ENCODE measurements at regions not wholly inside any gene's neighbourhood (a gene's known extent, or its start where the extent isn't known, plus 50 kb on each side); places are given as distances from the start of the nearest gene placed in this dataset.
A peak's percentile ranks its signal among the peaks of the same experiment; 100 is the strongest.
"Not testable (repeated sequence)": the region's sequence is repeated elsewhere in the genome, so short reads cannot be mapped to it uniquely, and the experiment has no call there.

- TF ChIP-seq SUZ12 (IDR thresholded peaks at IDR 0.05; ENCODE audit: extremely low read depth, insufficient read depth, insufficient read length) (no peak), ZNF274 (IDR thresholded peaks at IDR 0.05; ENCODE audit: low read depth, low read length) (no peak), YY1 (IDR thresholded peaks at IDR 0.05; ENCODE audit: insufficient read depth, insufficient read length) (no peak)
- Histone ChIP-seq H3K36me3 (ENCODE audit: insufficient read depth, insufficient read length, low read length) (no peaks in the 10 kb centered on the region), H3K4me1 (ENCODE audit: insufficient read depth, insufficient read length) (peaks cover 5% of the 10 kb centered on the region), H3K9me3 (ENCODE audit: insufficient read depth, low read length) (no peaks in the 10 kb centered on the region), H3K4me3 (ENCODE audit: insufficient read length, low read depth) (no peak overlapping the region), H3K9ac (ENCODE audit: insufficient read length, low read depth) (no peak overlapping the region), H3K27me3 (ENCODE audit: insufficient read depth, insufficient read length) (no peaks in the 10 kb centered on the region)
- no peak for DNase-seq (ENCODE audit: low read depth, low spot score)
Measured at GRCh38 chr6:150752409-150752808, 113.1 kb upstream of the MTHFD1L start.

DNA sequence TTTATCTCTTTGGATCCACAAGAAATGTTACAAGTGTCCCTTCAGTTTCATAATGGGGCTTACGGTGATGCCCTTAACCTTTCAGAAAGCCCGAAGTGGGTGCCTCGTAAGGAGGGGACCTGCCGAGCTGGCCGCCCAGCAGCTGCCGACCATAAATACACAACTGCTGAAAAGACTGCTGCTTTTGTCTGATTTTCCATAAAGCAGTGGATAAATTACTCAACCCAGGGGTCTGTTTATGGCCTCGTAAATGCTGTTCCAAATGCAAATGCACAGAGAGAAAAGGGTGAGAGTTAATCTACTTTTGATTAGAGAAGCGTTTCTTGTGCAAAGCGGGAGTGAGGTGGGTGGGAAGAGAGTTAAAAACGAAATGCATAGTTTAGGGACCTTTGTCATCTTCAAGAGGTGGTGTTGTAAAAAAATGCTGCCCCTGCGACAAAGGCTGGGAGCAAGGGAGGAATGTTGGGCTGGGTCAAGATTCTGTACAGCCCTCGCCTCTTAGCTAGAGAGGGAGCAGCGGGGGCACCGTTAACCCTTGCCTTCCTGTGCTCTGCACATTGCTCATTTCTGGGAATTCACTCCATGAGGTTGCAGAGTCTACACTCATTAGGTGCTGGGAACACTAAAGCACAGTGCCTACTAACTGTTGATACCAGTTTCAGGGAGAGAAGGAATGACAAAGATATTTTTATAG, 112.0 kb upstream of the MTHFD1L start:
- Histone ChIP-seq H3K9me3 (ENCODE audit: insufficient read depth, low read length) (no peaks in the 10 kb centered on the region), H3K4me1 (ENCODE audit: insufficient read depth, insufficient read length) (peaks cover 5% of the 10 kb centered on the region), H3K27me3 (ENCODE audit: insufficient read depth, insufficient read length) (no peaks in the 10 kb centered on the region), H3K36me3 (ENCODE audit: insufficient read depth, insufficient read length, low read length) (no peaks in the 10 kb centered on the region), H3K4me3 (ENCODE audit: insufficient read length, low read depth) (no peak overlapping the region), H3K9ac (ENCODE audit: insufficient read length, low read depth) (peak overlapping the region; percentile 36)
- peak; percentile 66 for DNase-seq (ENCODE audit: low read depth, low spot score)
- TF ChIP-seq ZNF274 (IDR thresholded peaks at IDR 0.05; ENCODE audit: low read depth, low read length) (no peak), SUZ12 (IDR thresholded peaks at IDR 0.05; ENCODE audit: extremely low read depth, insufficient read depth, insufficient read length) (no peak), YY1 (IDR thresholded peaks at IDR 0.05; ENCODE audit: insufficient read depth, insufficient read length) (no peak)

- Histone ChIP-seq H3K27me3 (ENCODE audit: insufficient read depth, insufficient read length) (no peaks in the 10 kb centered on the region), H3K9ac (ENCODE audit: insufficient read length, low read depth) (no peak overlapping the region), H3K9me3 (ENCODE audit: insufficient read depth, low read length) (no peaks in the 10 kb centered on the region), H3K36me3 (ENCODE audit: insufficient read depth, insufficient read length, low read length) (no peaks in the 10 kb centered on the region), H3K4me1 (ENCODE audit: insufficient read depth, insufficient read length) (peaks cover 5% of the 10 kb centered on the region), H3K4me3 (ENCODE audit: insufficient read length, low read depth) (no peak overlapping the region)
- DNase-seq (ENCODE audit: low read depth, low spot score), result no peak
- TF ChIP-seq ZNF274 (IDR thresholded peaks at IDR 0.05; ENCODE audit: low read depth, low read length), result no peak
- TF ChIP-seq YY1 (IDR thresholded peaks at IDR 0.05; ENCODE audit: insufficient read depth, insufficient read length), result no peak
- TF ChIP-seq SUZ12 (IDR thresholded peaks at IDR 0.05; ENCODE audit: extremely low read depth, insufficient read depth, insufficient read length), result no peak
Measured at GRCh38 chr6:150755042-150755441, 110.5 kb upstream of the MTHFD1L start.

DNA sequence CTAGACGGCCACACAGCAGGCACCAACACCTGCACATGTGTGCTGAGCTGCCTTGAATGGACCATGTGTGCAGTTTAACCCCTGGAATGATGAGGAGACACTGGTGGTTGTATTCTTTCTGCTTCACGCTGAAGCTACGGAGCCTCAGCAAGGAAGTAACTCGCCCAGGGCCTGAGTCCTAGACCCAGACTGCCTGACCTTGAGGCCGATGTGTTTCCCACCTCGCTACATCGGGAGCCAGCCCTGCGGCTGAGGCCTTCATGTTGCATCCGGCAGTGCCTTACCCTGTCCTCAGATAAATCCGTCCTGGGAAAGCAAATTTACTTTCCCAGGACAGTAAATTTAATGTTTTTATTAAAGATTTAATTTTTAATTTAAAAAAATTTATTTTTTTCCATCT, 110.0 kb upstream of the MTHFD1L start:
- Histone ChIP-seq H3K9ac (ENCODE audit: insufficient read length, low read depth) (no peak overlapping the region), H3K9me3 (ENCODE audit: insufficient read depth, low read length) (no peaks in the 10 kb centered on the region), H3K4me3 (ENCODE audit: insufficient read length, low read depth) (no peak overlapping the region), H3K27me3 (ENCODE audit: insufficient read depth, insufficient read length) (no peaks in the 10 kb centered on the region), H3K36me3 (ENCODE audit: insufficient read depth, insufficient read length, low read length) (no peaks in the 10 kb centered on the region), H3K4me1 (ENCODE audit: insufficient read depth, insufficient read length) (peaks cover 5% of the 10 kb centered on the region)
- no peak for TF ChIP-seq ZNF274 (IDR thresholded peaks at IDR 0.05; ENCODE audit: low read depth, low read length)
- TF ChIP-seq YY1 (IDR thresholded peaks at IDR 0.05; ENCODE audit: insufficient read depth, insufficient read length), result no peak
- no peak for TF ChIP-seq SUZ12 (IDR thresholded peaks at IDR 0.05; ENCODE audit: extremely low read depth, insufficient read depth, insufficient read length)
- no peak for DNase-seq (ENCODE audit: low read depth, low spot score)

GRCh38 chr6:150756173-150756572, 109.3 kb upstream of the MTHFD1L start:
- Histone ChIP-seq H3K36me3 (ENCODE audit: insufficient read depth, insufficient read length, low read length) (no peaks in the 10 kb centered on the region), H3K27me3 (ENCODE audit: insufficient read depth, insufficient read length) (no peaks in the 10 kb centered on the region), H3K9me3 (ENCODE audit: insufficient read depth, low read length) (no peaks in the 10 kb centered on the region), H3K4me1 (ENCODE audit: insufficient read depth, insufficient read length) (peaks cover 5% of the 10 kb centered on the region), H3K9ac (ENCODE audit: insufficient read length, low read depth) (no peak overlapping the region), H3K4me3 (ENCODE audit: insufficient read length, low read depth) (no peak overlapping the region)
- DNase-seq (ENCODE audit: low read depth, low spot score), result no peak
- TF ChIP-seq YY1 (IDR thresholded peaks at IDR 0.05; ENCODE audit: insufficient read depth, insufficient read length) (no peak), ZNF274 (IDR thresholded peaks at IDR 0.05; ENCODE audit: low read depth, low read length) (no peak), SUZ12 (IDR thresholded peaks at IDR 0.05; ENCODE audit: extremely low read depth, insufficient read depth, insufficient read length) (no peak)

DNA sequence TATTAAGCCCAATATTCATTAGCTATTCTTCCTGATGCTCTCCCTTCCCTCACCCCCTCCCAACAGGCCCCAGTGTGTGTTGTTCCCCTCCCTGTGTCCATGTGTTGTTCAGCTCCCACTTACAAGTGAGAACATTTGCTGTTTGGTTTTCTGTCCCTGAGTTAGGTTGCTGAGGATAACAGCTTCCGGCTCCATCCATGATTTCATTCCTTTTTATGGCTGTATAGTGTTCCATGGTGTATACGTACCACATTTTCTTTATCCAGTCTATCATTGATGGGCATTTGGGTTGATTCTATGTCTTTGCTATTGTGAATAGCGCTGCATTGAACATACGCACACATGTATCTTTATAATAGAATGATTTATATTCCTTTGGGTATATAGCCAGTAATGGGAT, 107.7 kb upstream of the MTHFD1L start:
- not testable (repeated sequence) for DNase-seq (ENCODE audit: low read depth, low spot score); H3K4me1 ChIP-seq (ENCODE audit: insufficient read depth, insufficient read length); H3K9ac ChIP-seq (ENCODE audit: insufficient read length, low read depth); H3K9me3 ChIP-seq (ENCODE audit: insufficient read depth, low read length); H3K27me3 ChIP-seq (ENCODE audit: insufficient read depth, insufficient read length); H3K36me3 ChIP-seq (ENCODE audit: insufficient read depth, insufficient read length, low read length); H3K4me3 ChIP-seq (ENCODE audit: insufficient read length, low read depth)

- Histone ChIP-seq H3K36me3 (ENCODE audit: insufficient read depth, insufficient read length, low read length) (no peaks in the 10 kb centered on the region), H3K4me3 (ENCODE audit: insufficient read length, low read depth) (no peak overlapping the region), H3K4me1 (ENCODE audit: insufficient read depth, insufficient read length) (peaks cover 3% of the 10 kb centered on the region), H3K27me3 (ENCODE audit: insufficient read depth, insufficient read length) (no peaks in the 10 kb centered on the region), H3K9ac (ENCODE audit: insufficient read length, low read depth) (no peak overlapping the region), H3K9me3 (ENCODE audit: insufficient read depth, low read length) (no peaks in the 10 kb centered on the region)
- no peak for DNase-seq (ENCODE audit: low read depth, low spot score)
- TF ChIP-seq ZNF274 (IDR thresholded peaks at IDR 0.05; ENCODE audit: low read depth, low read length) (no peak), YY1 (IDR thresholded peaks at IDR 0.05; ENCODE audit: insufficient read depth, insufficient read length) (no peak), SUZ12 (IDR thresholded peaks at IDR 0.05; ENCODE audit: extremely low read depth, insufficient read depth, insufficient read length) (no peak)
Measured at GRCh38 chr6:150759483-150759882, 106.0 kb upstream of the MTHFD1L start.
